ENCODE measurements at regions not wholly inside any gene's neighbourhood (a gene's known extent, or its start where the extent isn't known, plus 50 kb on each side); places are given as distances from the start of the nearest gene placed in this dataset.
"Not testable (repeated sequence)": the region's sequence is repeated elsewhere in the genome, so short reads cannot be mapped to it uniquely, and the experiment has no call there.

GRCh38 chrX:497186-498014, 110.7 kb upstream of the PPP2R3B start:
- H3K27me3 Mint-ChIP-seq (ENCODE audit: low read depth) = peaks cover 56% of the 10 kb centered on the region
- no peak overlapping the region for H3K27ac Mint-ChIP-seq
- no peak for TF ChIP-seq CTCF (IDR thresholded peaks at IDR 0.05; ENCODE audit: unreplicated experiment)
- no peak for DNase-seq (ENCODE audit: low spot score in 2 of 2, unreplicated experiment in 2 of 2)
- no peaks in the 10 kb centered on the region for H3K9me3 Mint-ChIP-seq
- no peak overlapping the region for H3K4me3 Mint-ChIP-seq
- H3K4me1 Mint-ChIP-seq = peaks cover 3% of the 10 kb centered on the region
- no peaks in the 10 kb centered on the region for H3K36me3 Mint-ChIP-seq

- H3K4me1 Mint-ChIP-seq; DNase-seq (ENCODE audit: low spot score in 2 of 2, unreplicated experiment in 2 of 2); H3K9me3 Mint-ChIP-seq; H3K4me3 Mint-ChIP-seq; H3K36me3 Mint-ChIP-seq; H3K27ac Mint-ChIP-seq: not testable (repeated sequence)
- H3K27me3 Mint-ChIP-seq (ENCODE audit: low read depth) = peaks cover 60% of the 10 kb centered on the region
Observed at GRCh38 chrX:498901-499300, 112.2 kb upstream of the PPP2R3B start.

GRCh38 chrX:499870-500364, 113.2 kb upstream of the PPP2R3B start:
- Mint-ChIP-seq H3K27ac (no peak overlapping the region), H3K9me3 (no peaks in the 10 kb centered on the region), H3K27me3 (ENCODE audit: low read depth) (peaks cover 63% of the 10 kb centered on the region), H3K36me3 (no peaks in the 10 kb centered on the region), H3K4me3 (peak overlapping the region; percentile 18), H3K4me1 (peaks cover 3% of the 10 kb centered on the region)
- DNase-seq (ENCODE audit: low spot score in 2 of 2, unreplicated experiment in 2 of 2) = no peak
- no peak for TF ChIP-seq CTCF (IDR thresholded peaks at IDR 0.05; ENCODE audit: unreplicated experiment)

GRCh38 chrX:500481-501010, 113.8 kb upstream of the PPP2R3B start:
- TF ChIP-seq CTCF (IDR thresholded peaks at IDR 0.05; ENCODE audit: unreplicated experiment) = no peak
- Mint-ChIP-seq H3K27ac (no peak overlapping the region), H3K36me3 (no peaks in the 10 kb centered on the region), H3K27me3 (ENCODE audit: low read depth) (peaks cover 63% of the 10 kb centered on the region), H3K4me1 (peaks cover 3% of the 10 kb centered on the region), H3K4me3 (no peak overlapping the region), H3K9me3 (no peaks in the 10 kb centered on the region)
- no peak for DNase-seq (ENCODE audit: low spot score in 2 of 2, unreplicated experiment in 2 of 2)

GRCh38 chrX:506341-506740, 119.6 kb upstream of the PPP2R3B start:
- no peak for TF ChIP-seq CTCF (IDR thresholded peaks at IDR 0.05; ENCODE audit: unreplicated experiment)
- H3K4me1 Mint-ChIP-seq = no peaks in the 10 kb centered on the region
- peaks cover 12% of the 10 kb centered on the region for H3K9me3 Mint-ChIP-seq
- H3K27me3 Mint-ChIP-seq (ENCODE audit: low read depth) = peaks cover 58% of the 10 kb centered on the region
- DNase-seq (ENCODE audit: low spot score in 2 of 2, unreplicated experiment in 2 of 2) = no peak
- no peak overlapping the region for H3K27ac Mint-ChIP-seq
- no peak overlapping the region for H3K4me3 Mint-ChIP-seq
- no peaks in the 10 kb centered on the region for H3K36me3 Mint-ChIP-seq

GRCh38 chrX:508163-508562, 121.5 kb upstream of the PPP2R3B start:
- Mint-ChIP-seq H3K9me3 (peaks cover 12% of the 10 kb centered on the region), H3K4me1 (no peaks in the 10 kb centered on the region), H3K36me3 (no peaks in the 10 kb centered on the region), H3K27ac (no peak overlapping the region), H3K27me3 (ENCODE audit: low read depth) (peaks cover 46% of the 10 kb centered on the region), H3K4me3 (no peak overlapping the region)
- TF ChIP-seq CTCF (IDR thresholded peaks at IDR 0.05; ENCODE audit: unreplicated experiment) = no peak
- DNase-seq (ENCODE audit: low spot score in 2 of 2, unreplicated experiment in 2 of 2) = no peak

- not testable (repeated sequence) for H3K36me3 Mint-ChIP-seq, H3K4me1 Mint-ChIP-seq
Observed at GRCh38 chrX:508821-509220, 121.8 kb upstream of the SHOX start.

GRCh38 chrX:511089-511488, 119.5 kb upstream of the SHOX start:
- H3K4me3 Mint-ChIP-seq; H3K36me3 Mint-ChIP-seq; H3K27ac Mint-ChIP-seq; H3K4me1 Mint-ChIP-seq; DNase-seq (ENCODE audit: low spot score in 2 of 2, unreplicated experiment in 2 of 2): not testable (repeated sequence)
- Mint-ChIP-seq H3K9me3 (peaks cover 12% of the 10 kb centered on the region), H3K27me3 (ENCODE audit: low read depth) (peaks cover 42% of the 10 kb centered on the region)

More at GRCh38 chrX:508821-509220, 121.8 kb upstream of the SHOX start:
- H3K27ac Mint-ChIP-seq; DNase-seq (ENCODE audit: low spot score in 2 of 2, unreplicated experiment in 2 of 2); H3K4me3 Mint-ChIP-seq: not testable (repeated sequence)
- peaks cover 46% of the 10 kb centered on the region for H3K27me3 Mint-ChIP-seq (ENCODE audit: low read depth)
- peaks cover 12% of the 10 kb centered on the region for H3K9me3 Mint-ChIP-seq

All from mesothelial cell of epicardium (in vitro differentiated cells).